ENCODE measurements at regions not wholly inside any gene's neighbourhood (a gene's known extent, or its start where the extent isn't known, plus 50 kb on each side); places are given as distances from the start of the nearest gene placed in this dataset.

GRCh38 chr20:2236256-2236655, 59.5 kb upstream of the TGM3 start:
- no peak for DNase-seq (ENCODE audit: low read depth, low spot score)

GRCh38 chr20:2237059-2237458, 58.7 kb upstream of the TGM3 start:
- no peak for DNase-seq (ENCODE audit: low read depth, low spot score)

GRCh38 chr20:2238601-2239000, 57.2 kb upstream of the TGM3 start:
- DNase-seq (ENCODE audit: low read depth, low spot score), result no peak

DNA sequence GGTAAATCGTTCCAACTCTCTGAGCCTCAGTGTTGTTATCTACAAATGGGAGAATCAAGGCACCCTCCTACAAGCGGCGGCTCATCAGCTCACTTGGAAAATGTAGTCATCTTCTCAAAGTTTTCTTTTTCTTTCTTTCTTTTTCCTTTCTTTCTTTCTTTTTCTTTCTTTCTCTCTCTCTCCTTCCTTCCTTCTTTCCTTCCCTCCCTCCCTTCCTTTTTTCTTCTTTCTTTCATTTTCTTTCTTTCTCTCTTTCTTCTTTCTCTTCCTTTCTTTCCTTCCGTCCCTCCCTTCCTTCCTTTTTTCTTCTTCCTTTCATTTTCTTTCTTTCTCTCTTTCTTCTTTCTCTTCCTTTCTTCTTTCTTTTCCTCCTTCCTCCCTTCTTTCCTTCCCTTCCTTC, 55.0 kb upstream of the TGM3 start:
- no peak for DNase-seq (ENCODE audit: low read depth, low spot score)

DNA sequence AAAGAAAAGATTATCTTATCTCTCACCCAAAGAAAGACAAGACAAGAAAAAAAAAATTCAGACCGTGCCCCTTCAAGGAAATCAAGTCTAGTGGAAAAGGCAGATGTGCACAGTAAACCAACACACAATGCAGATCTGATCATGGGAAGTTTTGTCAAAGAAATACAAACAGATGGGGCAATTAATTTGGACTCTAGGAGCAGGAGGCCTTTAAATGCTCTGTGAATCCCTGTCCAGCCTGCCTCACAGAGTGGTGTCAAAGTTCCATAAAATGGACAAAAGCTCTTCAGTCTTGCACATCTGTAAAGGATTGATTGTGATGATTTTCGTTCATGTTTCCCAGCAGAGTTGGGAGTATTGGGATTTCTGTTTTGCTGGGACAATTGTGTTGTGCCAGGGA, 53.1 kb upstream of the TGM3 start:
- DNase-seq (ENCODE audit: low read depth, low spot score), result no peak

- DNase-seq (ENCODE audit: low read depth, low spot score), result no peak
Observed at GRCh38 chr20:2244523-2244922, 51.3 kb upstream of the TGM3 start.

- DNase-seq (ENCODE audit: low read depth, low spot score), result no peak
Observed at GRCh38 chr20:2244993-2245392, 50.8 kb upstream of the TGM3 start.

DNA sequence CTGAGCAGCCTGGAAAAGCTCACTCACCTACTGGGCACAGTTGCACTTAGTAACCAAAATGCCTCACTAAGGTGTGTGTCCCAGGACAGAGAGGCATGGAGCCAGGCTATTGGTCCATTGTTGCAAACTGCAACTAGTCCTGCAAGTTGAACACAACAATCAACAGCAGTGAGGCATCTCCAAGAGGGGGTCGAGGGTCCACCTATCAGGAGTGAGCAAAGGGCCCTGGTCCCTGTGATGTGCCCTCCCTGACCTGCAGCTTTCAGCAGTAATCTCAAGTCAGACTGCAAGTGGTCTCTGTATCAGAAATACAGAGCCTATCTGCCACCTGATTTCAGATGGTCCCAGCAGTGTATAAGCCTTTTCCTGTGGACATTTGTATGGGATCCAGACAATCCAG, 50.2 kb upstream of the TGM3 start:
- DNase-seq (ENCODE audit: low read depth, low spot score), result no peak

Measured in activated naive CD8-positive, alpha-beta T cell treated with anti-CD3 and anti-CD28 coated beads, Interleukin-2, amount 50 U/mL, for 16 hours (primary cell).